ENCODE measurements at regions not wholly inside any gene's neighbourhood (a gene's known extent, or its start where the extent isn't known, plus 50 kb on each side); places are given as distances from the start of the nearest gene placed in this dataset.

- no peak for TF ChIP-seq CTCF (conservative IDR thresholded peaks at IDR 0.05 in 1 of 2, IDR thresholded peaks at IDR 0.05 in 1 of 2; ENCODE audit: extremely low read depth in 1 of 2, insufficient read depth in 1 of 2, low read depth in 1 of 2, low read length in 2 of 2)
- no peak for TF ChIP-seq EZH2 (IDR thresholded peaks at IDR 0.05; ENCODE audit: borderline replicate concordance, low read length)
These were observed 539.7 kb downstream of the DIPK2A start for GRCh38 chr3:144511346-144511745.
